Eye (tissue), 1 donor: ENCODE measurements at regions not wholly inside any gene's neighbourhood (a gene's known extent, or its start where the extent isn't known, plus 50 kb on each side); places are given as distances from the start of the nearest gene placed in this dataset.
A peak's percentile ranks its signal among the peaks of the same experiment; 100 is the strongest.

Experiments
- DNase-seq: peaks from one replicate; pipeline ENCODE4 v3.0.0-alpha.2; 2015

GRCh38 chr9:16247188-16247875 lies 623.1 kb downstream of the BNC2 start:
- DNase-seq, result no peak

- DNase-seq, result no peak
Observed at GRCh38 chr9:16248822-16249221, 621.6 kb downstream of the BNC2 start.

GRCh38 chr9:16252616-16253015 lies 617.9 kb downstream of the BNC2 start:
- peak; percentile 42 for DNase-seq

- no peak for DNase-seq
Observed at GRCh38 chr9:16254674-16255073, 615.8 kb downstream of the BNC2 start.

- no peak for DNase-seq
Observed at GRCh38 chr9:16255217-16255616, 615.3 kb downstream of the BNC2 start.

- no peak for DNase-seq
Observed at GRCh38 chr9:16257604-16258003, 612.9 kb downstream of the BNC2 start.

GRCh38 chr9:16258191-16258590 lies 612.3 kb downstream of the BNC2 start:
- DNase-seq, result no peak

GRCh38 chr9:16258708-16259107 lies 611.8 kb downstream of the BNC2 start:
- no peak for DNase-seq

- DNase-seq, result peak; percentile 32
Observed at GRCh38 chr9:16262477-16263261, 607.8 kb downstream of the BNC2 start.

GRCh38 chr9:16265688-16266087 lies 604.8 kb downstream of the BNC2 start:
- DNase-seq, result no peak

- DNase-seq, result no peak
Observed at GRCh38 chr9:16266648-16267276, 603.7 kb downstream of the BNC2 start.

GRCh38 chr9:16267281-16268066 lies 603.0 kb downstream of the BNC2 start:
- DNase-seq, result peak; percentile 88

GRCh38 chr9:16268067-16268881 lies 602.2 kb downstream of the BNC2 start:
- DNase-seq, result peak; percentile 85

GRCh38 chr9:16271967-16272366 lies 598.5 kb downstream of the BNC2 start:
- no peak for DNase-seq

GRCh38 chr9:16272776-16273175 lies 597.7 kb downstream of the BNC2 start:
- no peak for DNase-seq

- no peak for DNase-seq
Observed at GRCh38 chr9:16275795-16276624, 594.5 kb downstream of the BNC2 start.

- no peak for DNase-seq
Observed at GRCh38 chr9:16276866-16277265, 593.6 kb downstream of the BNC2 start.

GRCh38 chr9:16277471-16277960 lies 593.0 kb downstream of the BNC2 start:
- no peak for DNase-seq

GRCh38 chr9:16278326-16278999 lies 592.0 kb downstream of the BNC2 start:
- peak; percentile 48 for DNase-seq

- DNase-seq, result no peak
Observed at GRCh38 chr9:16281707-16282106, 588.8 kb downstream of the BNC2 start.
